Body of pancreas (tissue), 4 donors: ENCODE measurements at regions not wholly inside any gene's neighbourhood (a gene's known extent, or its start where the extent isn't known, plus 50 kb on each side); places are given as distances from the start of the nearest gene placed in this dataset.

Source experiments
- ATAC-seq: fragments of 150-250 bp; one replicate; pipeline ENCODE4 v1.9.1; 2016
- DNase-seq, 4 donors: peaks; one replicate each; pipeline ENCODE4 v3.0.0-alpha.2; 2019
- H3K27ac ChIP-seq, 4 donors: fragments of 200-600 bp; sonication (generic); 1 replicate in 3 of 4; 2 replicates in 1 of 4; pipeline versions ENCODE4 v1.5.1 to v1.6.1; 2016 to 2019; ENCODE audit warnings: mild to moderate bottlenecking in 1 of 4, mixed read lengths in 1 of 4, moderate library complexity in 1 of 4
- H3K27me3 ChIP-seq, 2 donors: fragments of 200-600 bp; sonication (generic); one replicate each; pipeline ENCODE4 v1.6.0; 2016; ENCODE audit warnings: mild to moderate bottlenecking in 1 of 2
- H3K36me3 ChIP-seq, 2 donors: fragments of 200-600 bp; sonication (generic); replicated peaks in 1 of 2; 2 replicates each; pipeline ENCODE4 v1.5.1; 2016; ENCODE audit warnings: low read depth in 2 of 2; ENCODE audit not compliant: insufficient read depth in 1 of 2
- H3K4me1 ChIP-seq: fragments of 200-600 bp; sonication (generic); one replicate; pipeline ENCODE4 v1.6.0; 2016
- H3K4me3 ChIP-seq, 2 donors: fragments of 200-600 bp; sonication (generic); 1 replicate in 1 of 2; 2 replicates in 1 of 2; pipeline ENCODE4 v1.5.1; 2016 to 2019
- H3K9me3 ChIP-seq, 3 donors: fragments of 200-600 bp; sonication (generic); 1 replicate in 2 of 3; 2 replicates in 1 of 3; pipeline ENCODE4 v1.5.1; 2016
- CTCF ChIP-seq, 7 experiments: fragments of 450-650 bp in 4 of 7; fragments of 200-600 bp in 3 of 7; sonication (generic) in 3 of 7; IDR thresholded peaks; one replicate each; pipeline ENCODE4 v1.5.1; 2016 to 2019; ENCODE audit warnings: antibody characterized with exemption in 7 of 7
- POLR2A ChIP-seq, 3 donors: fragments of 450-650 bp; IDR thresholded peaks; one replicate each; pipeline ENCODE4 v1.6.1; 2016; ENCODE audit warnings: antibody characterized with exemption in 3 of 3, mild to moderate bottlenecking in 2 of 3
- WGBS, 2 donors: methylation state at CpG; one replicate each; pipeline ENCODE4 v1.1.5; 2017; 5-methylcytosine and 5-hydroxymethylcytosine counted together
- intact Hi-C: fragments of 100-400 bp; cut with DNase I; formaldehyde crosslinking; loops from one replicate; pipeline ENCODE4 v1.15.1; 2023

- Histone ChIP-seq H3K9me3 (no peaks in the 10 kb centered on the region), H3K4me1 (no peaks in the 10 kb centered on the region), H3K4me3 (no peak overlapping the region), H3K27me3 (no peaks in the 10 kb centered on the region), H3K27ac (no peak overlapping the region), H3K36me3 (no peaks in the 10 kb centered on the region)
- TF ChIP-seq CTCF (IDR thresholded peaks at IDR 0.05): no peak
- TF ChIP-seq POLR2A (IDR thresholded peaks at IDR 0.05): no peak
- DNase-seq (no peak), ATAC-seq (no peak)
- intact Hi-C loops: no loop called here
- WGBS, 2 donors: 54 to 64% methylated on average over 9 of the region's 9 CpGs
These were observed 289.0 kb upstream of the XYLT1 start for GRCh38 chr16:17759451-17760390.

- H3K9me3 ChIP-seq: no peaks in the 10 kb centered on the region
- no peak overlapping the region for H3K4me3 ChIP-seq
- no peak overlapping the region for H3K27ac ChIP-seq
- H3K27me3 ChIP-seq: no peaks in the 10 kb centered on the region
- intact Hi-C loops: no loop called here
- WGBS, 2 donors: 46% methylated on average over 4 of the region's 4 CpGs
- no peaks in the 10 kb centered on the region for H3K36me3 ChIP-seq
- TF ChIP-seq CTCF (IDR thresholded peaks at IDR 0.05) (no peak), POLR2A (IDR thresholded peaks at IDR 0.05) (no peak)
- no peaks in the 10 kb centered on the region for H3K4me1 ChIP-seq
- DNase-seq: no peak
- no peak for ATAC-seq
These were observed 287.0 kb upstream of the XYLT1 start for GRCh38 chr16:17757808-17758207.

- 48 to 57% methylated on average over 1 of the region's 1 CpG for WGBS, 2 donors
These were observed 284.4 kb upstream of the XYLT1 start for GRCh38 chr16:17755158-17755557.

GRCh38 chr16:17753434-17753833, 282.7 kb upstream of the XYLT1 start:
- intact Hi-C loops: no loop called here
- ATAC-seq: no peak
- TF ChIP-seq POLR2A (IDR thresholded peaks at IDR 0.05) (no peak), CTCF (IDR thresholded peaks at IDR 0.05) (no peak)

More at GRCh38 chr16:17755158-17755557, 284.4 kb upstream of the XYLT1 start:
- intact Hi-C loops: no loop called here
- Histone ChIP-seq H3K9me3 (no peaks in the 10 kb centered on the region), H3K4me1 (no peaks in the 10 kb centered on the region), H3K27me3 (no peaks in the 10 kb centered on the region), H3K27ac (no peak overlapping the region), H3K36me3 (no peaks in the 10 kb centered on the region), H3K4me3 (no peak overlapping the region)
- no peak for TF ChIP-seq POLR2A (IDR thresholded peaks at IDR 0.05)
- TF ChIP-seq CTCF (IDR thresholded peaks at IDR 0.05): no peak
- DNase-seq (no peak), ATAC-seq (no peak)

GRCh38 chr16:17749706-17750105, 278.9 kb upstream of the XYLT1 start:
- no peak overlapping the region for H3K27ac ChIP-seq
- H3K27me3 ChIP-seq: no peaks in the 10 kb centered on the region
- no peak for DNase-seq
- intact Hi-C loops: no loop called here
- H3K9me3 ChIP-seq: no peaks in the 10 kb centered on the region
- no peaks in the 10 kb centered on the region for H3K36me3 ChIP-seq
- 96 to 100% methylated on average over 1 of the region's 1 CpG for WGBS, 2 donors
- no peak for ATAC-seq
- H3K4me1 ChIP-seq: no peaks in the 10 kb centered on the region
- TF ChIP-seq CTCF (IDR thresholded peaks at IDR 0.05): no peak
- TF ChIP-seq POLR2A (IDR thresholded peaks at IDR 0.05): no peak
- no peak overlapping the region for H3K4me3 ChIP-seq

More at GRCh38 chr16:17753434-17753833, 282.7 kb upstream of the XYLT1 start:
- no peaks in the 10 kb centered on the region for H3K27me3 ChIP-seq
- H3K4me3 ChIP-seq: no peak overlapping the region
- no peak overlapping the region for H3K27ac ChIP-seq
- no peaks in the 10 kb centered on the region for H3K9me3 ChIP-seq
- H3K4me1 ChIP-seq: no peaks in the 10 kb centered on the region
- no peak for DNase-seq
- 53 to 61% methylated on average over 6 of the region's 6 CpGs for WGBS, 2 donors
- H3K36me3 ChIP-seq: no peaks in the 10 kb centered on the region
